GM12878 (cell line): ENCODE measurements at regions not wholly inside any gene's neighbourhood (a gene's known extent, or its start where the extent isn't known, plus 50 kb on each side); places are given as distances from the start of the nearest gene placed in this dataset.

ENCODE experiments used
- ATAC-seq: fragments of 200-7000 bp; cut with Tn5 transposase; 3 replicates; pipeline ENCODE4 v1.9.1; 2020; ENCODE audit warnings: mild to moderate bottlenecking, moderate library complexity
- BruUV-seq: library from RNA; stranded (reverse); fragments of 400-500 nt; replicated peaks from 2 replicates; lab custom pipeline; 2021; lab: Mats Ljungman, UMichigan
- CTCF ChIA-PET: fragments of 300-600 bp; sonication (Branson Sonifier 250); formaldehyde crosslinking; extraction: SDS; loops from one replicate; lab custom pipeline; 2021; ENCODE audit warnings: inconsistent platforms; lab: Yijun Ruan, JAX
- POLR2A ChIA-PET: fragments of 350-600 bp; formaldehyde crosslinking; extraction: SDS; loops from one replicate; lab custom pipeline; 2021; ENCODE audit warnings: inconsistent platforms; lab: Charles Lee
- RAD21 ChIA-PET: fragments of 300-600 bp; sonication (Branson Sonifier 250); formaldehyde crosslinking; loops from one replicate; lab custom pipeline; 2023; ENCODE audit warnings: antibody characterized with exemption; ENCODE audit not compliant: unreplicated experiment; lab: Charles Lee
- SMC1A ChIA-PET: fragments of 300-600 bp; sonication (Branson Sonifier 250); formaldehyde crosslinking; loops from one replicate; lab custom pipeline; 2023; ENCODE audit not compliant: unreplicated experiment, uncharacterized antibody; lab: Charles Lee
- DNase-seq: peaks from one replicate; pipeline ENCODE4 v3.0.0-alpha.2; 2011; ENCODE audit warnings: low read depth, low spot score
- FAIRE-seq: peaks from 3 replicates; lab custom pipeline; 2011; peaks lifted over from hg19 to GRCh38; lab: Jason Lieb, UNC
- H2AFZ ChIP-seq: 2 replicates; pipeline ENCODE4 v1.6.0; 2011; ENCODE audit warnings: low read depth, low read length, control low read depth; ENCODE audit not compliant: control insufficient read depth
- H3K27ac ChIP-seq: 2 replicates; pipeline ENCODE4 v1.5.1; 2011; ENCODE audit warnings: control low read depth; ENCODE audit not compliant: control insufficient read depth, insufficient read depth
- H3K27me3 ChIP-seq, 2 experiments: replicated peaks in 1 of 2; 2 replicates each; pipeline versions ENCODE4 v1.6.0 to v1.6.1; 2011; ENCODE audit warnings: low read length in 1 of 2; ENCODE audit not compliant: control insufficient read depth in 2 of 2, insufficient read depth in 2 of 2
- H3K36me3 ChIP-seq, 2 experiments: 2 replicates each; pipeline ENCODE4 v1.5.1; 2011; ENCODE audit warnings: low read length in 1 of 2; ENCODE audit not compliant: control insufficient read depth in 2 of 2, insufficient read depth in 2 of 2
- H3K4me1 ChIP-seq: 2 replicates; pipeline ENCODE4 v1.6.1; 2011; ENCODE audit warnings: mild to moderate bottlenecking, low read length, moderate library complexity, mixed read lengths; ENCODE audit not compliant: control insufficient read depth, insufficient read depth
- H3K4me2 ChIP-seq: 2 replicates; pipeline ENCODE4 v1.6.0; 2011; ENCODE audit warnings: control low read depth; ENCODE audit not compliant: control insufficient read depth, insufficient read depth
- H3K4me3 ChIP-seq: fragments of 200-600 bp; sonication (generic); 2 replicates; pipeline ENCODE4 v1.5.1; 2016
- H3K79me2 ChIP-seq: 2 replicates; pipeline ENCODE4 v1.6.0; 2011; ENCODE audit warnings: low read length; ENCODE audit not compliant: control insufficient read depth, insufficient read depth
- H3K9ac ChIP-seq: 2 replicates; pipeline ENCODE4 v1.8.0; 2011; ENCODE audit warnings: low read length, control low read depth, mixed read lengths; ENCODE audit not compliant: control insufficient read depth, insufficient read depth
- H3K9me3 ChIP-seq: replicated peaks from 3 replicates; pipeline ENCODE4 v1.5.1; 2011; ENCODE audit warnings: mild to moderate bottlenecking, low read length; ENCODE audit not compliant: control insufficient read depth, insufficient read depth
- H4K20me1 ChIP-seq: 2 replicates; pipeline ENCODE4 v1.6.0; 2011; ENCODE audit not compliant: control insufficient read depth, insufficient read depth
- ASH2L ChIP-seq: fragments of 300-600, 200-600 bp; sonication (generic); IDR thresholded peaks from 2 replicates; pipeline ENCODE4 v1.6.1; 2017; ENCODE audit warnings: low read depth, mild to moderate bottlenecking, borderline replicate concordance
- CBFB ChIP-seq: IDR thresholded peaks from 2 replicates; pipeline ENCODE4 v1.6.1; 2016; ENCODE audit warnings: antibody characterized with exemption, low read depth
- CEBPZ ChIP-seq: fragments of 150-350 bp; IDR thresholded peaks from 2 replicates; pipeline ENCODE4 v1.6.1; 2016; ENCODE audit warnings: low read depth, low read length
- EGR1 ChIP-seq, 2 experiments: IDR thresholded peaks; 1 replicate in 1 of 2; 2 replicates in 1 of 2; pipeline ENCODE4 v1.6.1; 2011 to 2012; ENCODE audit warnings: low read depth in 2 of 2, low read length in 2 of 2, borderline replicate concordance in 1 of 2, mild to moderate bottlenecking in 1 of 2, moderate library complexity in 1 of 2
- ESRRA ChIP-seq: IDR thresholded peaks from 2 replicates; pipeline ENCODE4 v1.6.1; 2012; ENCODE audit warnings: mild to moderate bottlenecking, low read length, improper control_type of control experiment
- FOXM1 ChIP-seq: IDR thresholded peaks from 2 replicates; pipeline ENCODE4 v1.6.1; 2012; ENCODE audit warnings: low read depth, mild to moderate bottlenecking, inconsistent platforms, low read length, moderate library complexity
- MTA3 ChIP-seq: IDR thresholded peaks from 2 replicates; pipeline ENCODE4 v1.6.1; 2012; ENCODE audit warnings: low read length, inconsistent platforms, borderline replicate concordance
- MXI1 ChIP-seq: fragments of 150-350 bp; IDR thresholded peaks from 2 replicates; pipeline ENCODE4 v1.6.1; 2011; ENCODE audit warnings: low read depth, mild to moderate bottlenecking, inconsistent platforms, low read length, improper control_type of control experiment
- SPI1 ChIP-seq: IDR thresholded peaks from 2 replicates; pipeline ENCODE4 v1.6.1; 2011; ENCODE audit warnings: low read depth, mild to moderate bottlenecking, low read length, moderate library complexity, borderline replicate concordance; ENCODE audit not compliant: insufficient read depth
- WRNIP1 ChIP-seq: IDR thresholded peaks from 2 replicates; pipeline ENCODE4 v1.6.1; 2011; ENCODE audit warnings: low read depth, low read length, improper control_type of control experiment, borderline replicate concordance
- ZNF687 ChIP-seq: fragments of 450-650 bp; IDR thresholded peaks from 2 replicates; pipeline ENCODE4 v1.6.1; 2017; ENCODE audit warnings: mild to moderate bottlenecking, moderate library complexity
- WGBS: methylation state at CpG from one replicate; pipeline ENCODE4 v1.1.6; 2016; ENCODE audit warnings: low lambda C conversion rate; ENCODE audit not compliant: insufficient replicate concordance, insufficient coverage; ENCODE audit errors: missing lambda C conversion rate; 5-methylcytosine and 5-hydroxymethylcytosine counted together
- in situ Hi-C: fragments of 300-500 bp; cut with MboI; formaldehyde crosslinking; loops from 9 replicates; pipeline ENCODE4 v1.14.3; 2018; ENCODE audit warnings: mixed read lengths
- intact Hi-C: fragments of 100-400 bp; cut with micrococcal nuclease; formaldehyde crosslinking; loops from one replicate; pipeline ENCODE4 v1.14.2; 2022; ENCODE audit not compliant: unreplicated experiment

GRCh38 chr3:80114694-80115093, 346.9 kb upstream of the ROBO1 start:
- DNase-seq (no peak), ATAC-seq (no peak), FAIRE-seq (no peak)
- ChIA-PET POLR2A (no interaction called here), SMC1A (no interaction called here), CTCF (no interaction called here), RAD21 (no interaction called here)
- Histone ChIP-seq H3K4me1 (no peaks in the 10 kb centered on the region), H3K4me3 (no peak overlapping the region), H3K27me3 (no peaks in the 10 kb centered on the region), H3K9ac (no peak overlapping the region), H3K9me3 (no peaks in the 10 kb centered on the region), H3K36me3 (no peaks in the 10 kb centered on the region), H3K79me2 (no peaks in the 10 kb centered on the region), H4K20me1 (no peaks in the 10 kb centered on the region), H3K4me2 (no peak overlapping the region), H3K27ac (no peak overlapping the region), H2AFZ (no peak overlapping the region)
- 0% methylated on average over 1 of the region's 1 CpG for WGBS
- in situ Hi-C loops = no loop called here
- no TSS peak for BruUV-seq
- TF ChIP-seq ASH2L (no peak), MTA3 (no peak), CBFB (no peak), ZNF687 (no peak), WRNIP1 (no peak), MXI1 (no peak), CEBPZ (no peak), FOXM1 (no peak), ESRRA (no peak), SPI1 (no peak), EGR1 (IDR thresholded peaks at IDR 0.05; ENCODE audit: borderline replicate concordance in 1 of 2, low read depth in 2 of 2, low read length in 2 of 2) (no peak)
- intact Hi-C loops = no loop called here
